ENCODE measurements at regions not wholly inside any gene's neighbourhood (a gene's known extent, or its start where the extent isn't known, plus 50 kb on each side); places are given as distances from the start of the nearest gene placed in this dataset.
A peak's percentile ranks its signal among the peaks of the same experiment; 100 is the strongest.

GRCh38 chr10:128885573-128886555 lies 581.2 kb upstream of the MGMT start:
- no peak for DNase-seq

- DNase-seq, result no peak
Measured at GRCh38 chr10:128887856-128888255, 579.2 kb upstream of the MGMT start.

- DNase-seq, result no peak
Measured at GRCh38 chr10:128892005-128892404, 575.0 kb upstream of the MGMT start.

GRCh38 chr10:128894641-128895040 lies 572.4 kb upstream of the MGMT start:
- DNase-seq, result no peak

GRCh38 chr10:128895473-128895872 lies 571.6 kb upstream of the MGMT start:
- DNase-seq, result no peak

- DNase-seq, result no peak
Measured at GRCh38 chr10:128896116-128896795, 570.8 kb upstream of the MGMT start.

GRCh38 chr10:128896963-128897362 lies 570.1 kb upstream of the MGMT start:
- DNase-seq, result no peak

- no peak for DNase-seq
Measured at GRCh38 chr10:128897401-128898129, 569.5 kb upstream of the MGMT start.

GRCh38 chr10:128898133-128898915 lies 568.7 kb upstream of the MGMT start:
- no peak for DNase-seq

- no peak for DNase-seq
Measured at GRCh38 chr10:128898916-128899195, 568.2 kb upstream of the MGMT start.

GRCh38 chr10:128900456-128900855 lies 566.6 kb upstream of the MGMT start:
- no peak for DNase-seq

GRCh38 chr10:128901236-128901635 lies 565.8 kb upstream of the MGMT start:
- DNase-seq, result no peak

GRCh38 chr10:128902031-128902710 lies 564.9 kb upstream of the MGMT start:
- DNase-seq, result no peak

- DNase-seq, result no peak
Measured at GRCh38 chr10:128907155-128907941, 559.7 kb upstream of the MGMT start.

GRCh38 chr10:128908099-128908498 lies 558.9 kb upstream of the MGMT start:
- no peak for DNase-seq

GRCh38 chr10:128908499-128908898 lies 558.5 kb upstream of the MGMT start:
- DNase-seq, result no peak

- DNase-seq, result peak; percentile 26
Measured at GRCh38 chr10:128912568-128913311, 554.3 kb upstream of the MGMT start.

- no peak for DNase-seq
Measured at GRCh38 chr10:128914681-128915080, 552.4 kb upstream of the MGMT start.

- no peak for DNase-seq
Measured at GRCh38 chr10:128915630-128916029, 551.4 kb upstream of the MGMT start.

GRCh38 chr10:128916383-128916782 lies 550.7 kb upstream of the MGMT start:
- DNase-seq, result no peak

All from NCI-H1105 treated with DMSO at 0.1 percent for 48 hours (cell line).